Keratinocyte (primary cell): ENCODE measurements at regions not wholly inside any gene's neighbourhood (a gene's known extent, or its start where the extent isn't known, plus 50 kb on each side); places are given as distances from the start of the nearest gene placed in this dataset.
A peak's percentile ranks its signal among the peaks of the same experiment; 100 is the strongest.

ENCODE experiments used
- DNase-seq: peaks from one replicate; pipeline ENCODE4 v3.0.0-alpha.2; 2011; ENCODE audit warnings: low read depth, missing footprints, low spot score
- FAIRE-seq: peaks from 2 replicates; lab custom pipeline; 2011; peaks lifted over from hg19 to GRCh38; lab: Jason Lieb, UNC
- H2AFZ ChIP-seq: 2 replicates; pipeline ENCODE4 v1.6.0; 2012; ENCODE audit warnings: low read length, control low read depth, inconsistent platforms; ENCODE audit not compliant: control insufficient read depth
- H3K27ac ChIP-seq: 2 replicates; pipeline ENCODE4 v1.5.1; 2011; ENCODE audit warnings: low read length; ENCODE audit not compliant: control insufficient read depth, insufficient read depth
- H3K27me3 ChIP-seq: 3 replicates; pipeline ENCODE4 v1.6.0; 2011; ENCODE audit warnings: low read length; ENCODE audit not compliant: control insufficient read depth, insufficient read depth; ENCODE audit errors: extremely low read depth
- H3K36me3 ChIP-seq, 2 experiments: 2 replicates in 1 of 2; 3 replicates in 1 of 2; pipeline ENCODE4 v1.5.1; 2011; ENCODE audit warnings: low read length in 2 of 2, mild to moderate bottlenecking in 1 of 2; ENCODE audit not compliant: control insufficient read depth in 2 of 2, insufficient read depth in 2 of 2; ENCODE audit errors: extremely low read depth in 1 of 2
- H3K4me1 ChIP-seq: 3 replicates; pipeline ENCODE4 v1.5.1; 2011; ENCODE audit warnings: low read length; ENCODE audit not compliant: control insufficient read depth, insufficient read depth; ENCODE audit errors: extremely low read depth
- H3K4me2 ChIP-seq: 3 replicates; pipeline ENCODE4 v1.6.0; 2011; ENCODE audit warnings: low read depth, low read length; ENCODE audit not compliant: control insufficient read depth, insufficient read depth; ENCODE audit errors: extremely low read depth
- H3K4me3 ChIP-seq, 3 experiments: fragments of 200-600 bp in 1 of 3; sonication (generic) in 1 of 3; 2 replicates in 2 of 3; 3 replicates in 1 of 3; pipeline ENCODE4 v1.5.1; 2011 to 2016; ENCODE audit warnings: low read length in 3 of 3, mild to moderate bottlenecking in 3 of 3, control low read depth in 2 of 3, inconsistent platforms in 1 of 3, low read depth in 1 of 3, mixed read lengths in 1 of 3, mixed run types in 1 of 3, moderate library complexity in 1 of 3; ENCODE audit not compliant: control insufficient read depth in 2 of 3, insufficient read depth in 2 of 3; ENCODE audit errors: extremely low read depth in 1 of 3
- H3K79me2 ChIP-seq: 2 replicates; pipeline ENCODE4 v1.6.0; 2012; ENCODE audit warnings: low read length; ENCODE audit not compliant: control insufficient read depth, insufficient read depth
- H3K9ac ChIP-seq: 3 replicates; pipeline ENCODE4 v1.6.0; 2011; ENCODE audit warnings: low read length; ENCODE audit not compliant: control insufficient read depth, insufficient read depth; ENCODE audit errors: extremely low read depth
- H3K9me1 ChIP-seq: 3 replicates; pipeline ENCODE4 v1.6.0; 2011; ENCODE audit warnings: low read length; ENCODE audit not compliant: control insufficient read depth, insufficient read depth; ENCODE audit errors: extremely low read depth
- H3K9me3 ChIP-seq: 2 replicates; pipeline ENCODE4 v1.5.1; 2012; ENCODE audit warnings: low read depth, low read length; ENCODE audit not compliant: control insufficient read depth
- H4K20me1 ChIP-seq: 3 replicates; pipeline ENCODE4 v1.6.0; 2011; ENCODE audit warnings: low read length; ENCODE audit not compliant: control insufficient read depth, insufficient read depth; ENCODE audit errors: extremely low read depth
- EZH2 ChIP-seq: IDR thresholded peaks from one replicate; pipeline ENCODE4 v1.6.1; 2012; ENCODE audit warnings: inconsistent platforms, mild to moderate bottlenecking, low read length, moderate library complexity
- dilution Hi-C: fragments of 300-500 bp; cut with MboI; formaldehyde crosslinking; loops from one replicate; pipeline ENCODE4 v1.7.0; 2020; ENCODE audit warnings: low sequenced_read_pairs; ENCODE audit not compliant: extremely low pct_ligation_motif_present
- TF ChIP-seq, protein P1 (sequence below), 3 experiments: IDR thresholded peaks in 1 of 3; conservative IDR thresholded peaks in 1 of 3; optimal IDR thresholded peaks in 1 of 3; 2 replicates in 2 of 3; 3 replicates in 1 of 3; pipeline versions ENCODE3 to v1.5.1; 2011; ENCODE audit warnings: low read length in 3 of 3, mild to moderate bottlenecking in 3 of 3, moderate library complexity in 2 of 3, control low read depth in 1 of 3, inconsistent platforms in 1 of 3; ENCODE audit not compliant: insufficient read depth in 2 of 3; ENCODE audit errors: extremely low read depth in 1 of 3

DNA sequence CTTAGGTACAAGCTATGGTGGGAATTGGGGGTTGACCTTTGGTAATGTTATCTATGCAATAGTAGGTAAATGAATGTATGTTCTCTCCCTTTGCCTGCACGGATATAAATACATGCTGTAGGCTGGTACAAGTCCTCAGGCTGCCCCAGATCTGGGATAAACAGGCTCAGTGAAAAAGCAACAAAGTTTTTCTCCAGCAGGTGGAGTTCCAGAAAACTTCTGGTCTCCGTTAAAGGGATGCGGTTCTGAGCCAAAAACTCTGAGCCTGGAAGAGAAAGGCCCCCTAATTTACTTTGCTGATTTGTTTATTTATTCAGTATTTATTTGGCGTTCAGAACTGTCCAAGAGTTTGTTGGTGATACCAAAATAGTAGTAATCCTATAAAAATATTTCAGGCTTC, 204.7 kb downstream of the ADRA2A start:
- H3K79me2 ChIP-seq = no peaks in the 10 kb centered on the region
- no peaks in the 10 kb centered on the region for H3K4me1 ChIP-seq
- no peaks in the 10 kb centered on the region for H3K27me3 ChIP-seq
- H3K9me1 ChIP-seq = no peaks in the 10 kb centered on the region
- H2AFZ ChIP-seq = no peak overlapping the region
- dilution Hi-C loops = no loop called here
- FAIRE-seq (no peak), DNase-seq (no peak)
- no peaks in the 10 kb centered on the region for H4K20me1 ChIP-seq
- H3K36me3 ChIP-seq = no peaks in the 10 kb centered on the region
- H3K9ac ChIP-seq = no peak overlapping the region
- H3K4me3 ChIP-seq = no peak overlapping the region
- no peak overlapping the region for H3K27ac ChIP-seq
- TF ChIP-seq EZH2 = no peak
- TF ChIP-seq, protein P1, sequence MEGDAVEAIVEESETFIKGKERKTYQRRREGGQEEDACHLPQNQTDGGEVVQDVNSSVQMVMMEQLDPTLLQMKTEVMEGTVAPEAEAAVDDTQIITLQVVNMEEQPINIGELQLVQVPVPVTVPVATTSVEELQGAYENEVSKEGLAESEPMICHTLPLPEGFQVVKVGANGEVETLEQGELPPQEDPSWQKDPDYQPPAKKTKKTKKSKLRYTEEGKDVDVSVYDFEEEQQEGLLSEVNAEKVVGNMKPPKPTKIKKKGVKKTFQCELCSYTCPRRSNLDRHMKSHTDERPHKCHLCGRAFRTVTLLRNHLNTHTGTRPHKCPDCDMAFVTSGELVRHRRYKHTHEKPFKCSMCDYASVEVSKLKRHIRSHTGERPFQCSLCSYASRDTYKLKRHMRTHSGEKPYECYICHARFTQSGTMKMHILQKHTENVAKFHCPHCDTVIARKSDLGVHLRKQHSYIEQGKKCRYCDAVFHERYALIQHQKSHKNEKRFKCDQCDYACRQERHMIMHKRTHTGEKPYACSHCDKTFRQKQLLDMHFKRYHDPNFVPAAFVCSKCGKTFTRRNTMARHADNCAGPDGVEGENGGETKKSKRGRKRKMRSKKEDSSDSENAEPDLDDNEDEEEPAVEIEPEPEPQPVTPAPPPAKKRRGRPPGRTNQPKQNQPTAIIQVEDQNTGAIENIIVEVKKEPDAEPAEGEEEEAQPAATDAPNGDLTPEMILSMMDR (optimal IDR thresholded peaks at IDR 0.05 in 1 of 3, IDR thresholded peaks at IDR 0.05 in 1 of 3, conservative IDR thresholded peaks at IDR 0.05 in 1 of 3; ENCODE audit: extremely low read depth in 1 of 3, insufficient read depth in 2 of 3, low read length in 3 of 3) = peak; percentile 18 to 42 (median 22)
- no peaks in the 10 kb centered on the region for H3K9me3 ChIP-seq
- H3K4me2 ChIP-seq = no peak overlapping the region

DNA sequence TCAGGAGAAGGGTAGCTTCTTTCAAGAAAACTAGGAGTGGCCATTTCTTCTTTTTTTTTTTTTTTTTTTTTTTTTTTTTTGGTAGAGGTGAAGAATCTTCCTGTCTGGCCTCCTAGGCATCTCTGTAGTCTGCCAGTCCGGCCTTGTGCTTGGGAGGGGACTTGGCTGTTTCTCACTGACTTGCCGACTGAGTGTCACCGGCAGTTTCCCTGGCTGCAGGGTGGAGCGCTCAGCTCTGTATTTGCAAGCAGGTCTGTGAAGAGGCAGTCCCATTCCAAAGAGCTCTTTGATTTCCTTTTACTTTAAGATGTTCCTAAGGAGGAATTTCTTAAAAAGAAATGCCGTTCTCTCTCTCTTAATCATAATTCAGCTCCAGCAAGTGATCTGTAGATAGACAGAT, 212.6 kb downstream of the ADRA2A start:
- H3K4me2 ChIP-seq = no peak overlapping the region
- no peaks in the 10 kb centered on the region for H3K79me2 ChIP-seq
- no peak for TF ChIP-seq EZH2
- TF ChIP-seq, protein P1 (optimal IDR thresholded peaks at IDR 0.05 in 1 of 3, IDR thresholded peaks at IDR 0.05 in 1 of 3, conservative IDR thresholded peaks at IDR 0.05 in 1 of 3; ENCODE audit: extremely low read depth in 1 of 3, insufficient read depth in 2 of 3, low read length in 3 of 3) = no peak
- H4K20me1 ChIP-seq = no peaks in the 10 kb centered on the region
- no peak overlapping the region for H3K4me3 ChIP-seq
- H3K27ac ChIP-seq = no peak overlapping the region
- no peaks in the 10 kb centered on the region for H3K27me3 ChIP-seq
- no peaks in the 10 kb centered on the region for H3K9me1 ChIP-seq
- no peak for FAIRE-seq
- H3K4me1 ChIP-seq = no peaks in the 10 kb centered on the region
- dilution Hi-C loops = no loop called here
- H2AFZ ChIP-seq = no peak overlapping the region
- no peaks in the 10 kb centered on the region for H3K9me3 ChIP-seq
- DNase-seq = no peak
- no peak overlapping the region for H3K9ac ChIP-seq
- H3K36me3 ChIP-seq = no peaks in the 10 kb centered on the region
